ENCODE measurements at regions not wholly inside any gene's neighbourhood (a gene's known extent, or its start where the extent isn't known, plus 50 kb on each side); places are given as distances from the start of the nearest gene placed in this dataset.

GRCh38 chr5:7991125-7991821 lies 122.3 kb downstream of the MTRR start:
- Histone ChIP-seq H3K27ac (no peak overlapping the region), H3K9me3 (no peaks in the 10 kb centered on the region), H3K27me3 (no peaks in the 10 kb centered on the region), H3K4me3 (no peak overlapping the region), H3K36me3 (no peaks in the 10 kb centered on the region), H3K4me1 (no peaks in the 10 kb centered on the region)
- ATAC-seq: no peak
- no peak for TF ChIP-seq CTCF (IDR thresholded peaks at IDR 0.05)
- intact Hi-C loops (cut with DNase I): no loop called here
- no peak for DNase-seq

- ATAC-seq: no peak
- Histone ChIP-seq H3K4me1 (no peaks in the 10 kb centered on the region), H3K9me3 (peaks cover 0 to 10% of the 10 kb centered on the region in 2 donors), H3K36me3 (no peaks in the 10 kb centered on the region), H3K27ac (no peak overlapping the region), H3K27me3 (no peaks in the 10 kb centered on the region), H3K4me3 (no peak overlapping the region)
- no peak for TF ChIP-seq CTCF (IDR thresholded peaks at IDR 0.05)
- intact Hi-C loops (cut with DNase I): no loop called here
- no peak for DNase-seq
These were observed 126.8 kb downstream of the MTRR start for GRCh38 chr5:7995688-7996294.

GRCh38 chr5:8005416-8005815 lies 136.5 kb downstream of the MTRR start:
- no peaks in the 10 kb centered on the region for H3K27me3 ChIP-seq
- no peaks in the 10 kb centered on the region for H3K4me1 ChIP-seq
- no peak overlapping the region for H3K27ac ChIP-seq
- ATAC-seq (no peak), DNase-seq (no peak)
- no peak overlapping the region for H3K4me3 ChIP-seq
- peaks cover 0 to 9% of the 10 kb centered on the region in 2 donors for H3K9me3 ChIP-seq
- TF ChIP-seq CTCF (IDR thresholded peaks at IDR 0.05): no peak
- intact Hi-C loops (cut with DNase I): no loop called here
- no peaks in the 10 kb centered on the region for H3K36me3 ChIP-seq

GRCh38 chr5:8012131-8012977 lies 143.4 kb downstream of the MTRR start:
- Histone ChIP-seq H3K27ac (no peak overlapping the region), H3K36me3 (no peaks in the 10 kb centered on the region), H3K4me3 (no peak overlapping the region), H3K9me3 (no peaks in the 10 kb centered on the region), H3K4me1 (no peaks in the 10 kb centered on the region), H3K27me3 (no peaks in the 10 kb centered on the region)
- no peak for ATAC-seq
- TF ChIP-seq CTCF (IDR thresholded peaks at IDR 0.05): no peak
- intact Hi-C loops (cut with DNase I): no loop called here
- no peak for DNase-seq

Data from left lung (tissue), 4 donors.